HepG2 (cell line): ENCODE measurements at regions not wholly inside any gene's neighbourhood (a gene's known extent, or its start where the extent isn't known, plus 50 kb on each side); places are given as distances from the start of the nearest gene placed in this dataset.
A peak's percentile ranks its signal among the peaks of the same experiment; 100 is the strongest.

ENCODE experiments used
- ATAC-seq: fragments of 200-7000 bp; cut with Tn5 transposase; 3 replicates; pipeline ENCODE4 v1.9.1; 2020; ENCODE audit warnings: mild to moderate bottlenecking, moderate library complexity
- BruUV-seq: library from RNA; stranded (reverse); fragments of 400-500 nt; replicated peaks from 2 replicates; lab custom pipeline; 2021; lab: Mats Ljungman, UMichigan
- CTCF ChIA-PET: fragments of 300-600 bp; formaldehyde crosslinking; extraction: SDS; loops from one replicate; lab custom pipeline; 2021; ENCODE audit warnings: low total read pairs, inconsistent platforms, low intra/inter-chr PET ratio; lab: Yijun Ruan, JAX
- POLR2A ChIA-PET: fragments of 350-600 bp; sonication (Branson Sonifier 250); formaldehyde crosslinking; loops from one replicate; lab custom pipeline; 2020; ENCODE audit warnings: antibody characterized with exemption, inconsistent platforms; lab: Yijun Ruan, JAX
- DNase-seq: peaks from one replicate; pipeline ENCODE4 v3.0.0-alpha.2; 2015; ENCODE audit warnings: low spot score
- FAIRE-seq: peaks from 3 replicates; lab custom pipeline; 2011; peaks lifted over from hg19 to GRCh38; lab: Jason Lieb, UNC
- H2AFZ ChIP-seq: one replicate; pipeline ENCODE4 v1.6.1; 2011; ENCODE audit warnings: low read length, inconsistent platforms
- H3K27ac ChIP-seq: fragments of 300-600 bp; 3 replicates; pipeline ENCODE4 v1.8.0; 2011; ENCODE audit warnings: mixed run types, mild to moderate bottlenecking, mixed read lengths, low read length, inconsistent platforms; ENCODE audit not compliant: insufficient read depth; ENCODE audit errors: extremely low read length
- H3K27me3 ChIP-seq, 2 experiments: fragments of 200-600 bp in 1 of 2; 2 replicates in 1 of 2; 3 replicates in 1 of 2; pipeline versions ENCODE4 v1.6.0 to v1.8.0; 2011; ENCODE audit warnings: low read length in 2 of 2, mild to moderate bottlenecking in 2 of 2, moderate library complexity in 2 of 2, inconsistent platforms in 1 of 2; ENCODE audit not compliant: insufficient read depth in 2 of 2, control insufficient read depth in 1 of 2
- H3K36me3 ChIP-seq, 2 experiments: fragments of 200-600 bp in 1 of 2; replicated peaks in 1 of 2; 2 replicates in 1 of 2; 3 replicates in 1 of 2; pipeline versions ENCODE4 v1.5.1 to v1.8.0; 2011; ENCODE audit warnings: low read length in 2 of 2, inconsistent platforms in 1 of 2; ENCODE audit not compliant: insufficient read depth in 2 of 2, control insufficient read depth in 1 of 2
- H3K4me1 ChIP-seq: 2 replicates; pipeline ENCODE4 v1.5.1; 2012; ENCODE audit warnings: low read length, inconsistent platforms; ENCODE audit not compliant: insufficient read depth
- H3K4me2 ChIP-seq: 2 replicates; pipeline ENCODE4 v1.6.0; 2011; ENCODE audit warnings: low read depth, low read length, inconsistent platforms
- H3K4me3 ChIP-seq, 3 experiments: fragments of 200-600 bp in 1 of 3; sonication (generic), shearing (Covaris generic) in 1 of 3; replicated peaks in 1 of 3; 2 replicates each; pipeline ENCODE4 v1.5.1; 2011 to 2016; ENCODE audit warnings: low read length in 3 of 3, inconsistent platforms in 2 of 3, low read depth in 2 of 3, mild to moderate bottlenecking in 2 of 3, control low read depth in 1 of 3, mixed read lengths in 1 of 3; ENCODE audit not compliant: insufficient read depth in 1 of 3
- H3K79me2 ChIP-seq: one replicate; pipeline ENCODE4 v1.6.1; 2011; ENCODE audit warnings: low read length, inconsistent platforms; ENCODE audit not compliant: insufficient read depth
- H3K9ac ChIP-seq: 2 replicates; pipeline ENCODE4 v1.6.0; 2011; ENCODE audit warnings: mild to moderate bottlenecking, low read depth, low read length, inconsistent platforms; ENCODE audit not compliant: insufficient read depth
- H3K9me3 ChIP-seq: 2 replicates; pipeline ENCODE4 v1.5.1; 2012; ENCODE audit warnings: mild to moderate bottlenecking, low read length
- H4K20me1 ChIP-seq: 2 replicates; pipeline ENCODE4 v1.6.0; 2011; ENCODE audit warnings: inconsistent platforms, mild to moderate bottlenecking, low read length, moderate library complexity; ENCODE audit not compliant: insufficient read depth
- HNRNPL ChIP-seq: fragments of 200-400 bp; formaldehyde crosslinking; IDR thresholded peaks from 2 replicates; pipeline ENCODE4 v1.6.1; 2017; ENCODE audit warnings: mild to moderate bottlenecking, low read depth, low read length
- NFRKB ChIP-seq: fragments of 450-650 bp; IDR thresholded peaks from 2 replicates; pipeline ENCODE4 v1.6.1; 2017
- ZNF20 ChIP-seq: sonication (generic); formaldehyde crosslinking; IDR thresholded peaks from 2 replicates; pipeline ENCODE4 v1.4.0; 2020; ENCODE audit warnings: mild to moderate bottlenecking, moderate library complexity, missing genetic modification reagents
- ZNF280B ChIP-seq: sonication (generic); formaldehyde crosslinking; IDR thresholded peaks from 2 replicates; pipeline ENCODE4 v1.5.0; 2020; ENCODE audit warnings: missing genetic modification reagents, mild to moderate bottlenecking, borderline replicate concordance
- ZNF7 ChIP-seq: IDR thresholded peaks from 2 replicates; pipeline ENCODE4 v1.6.1; 2016; ENCODE audit warnings: missing biosample characterization, missing genetic modification reagents
- WGBS: methylation state at CpG from one replicate; pipeline ENCODE4 v1.1.6; 2017; ENCODE audit warnings: low lambda C conversion rate; 5-methylcytosine and 5-hydroxymethylcytosine counted together
- in situ Hi-C: cut with HindIII; loops from 2 replicates; pipeline ENCODE4 v1.10.0; 2017; ENCODE audit warnings: low pct_unique_long_range_greater_than_20kb; ENCODE audit not compliant: extremely low pct_ligation_motif_present
- intact Hi-C: fragments of 100-400 bp; cut with micrococcal nuclease; formaldehyde crosslinking; loops from one replicate; pipeline ENCODE4 v1.10.0; 2022; ENCODE audit not compliant: unreplicated experiment
- small RNA-seq, 3 experiments: library from RNA; depleted of rRNA; stranded (forward); fragments of <200 nt; gene quantifications; one replicate each; pipeline ENCODE3, GENCODE V24; 2012; ENCODE audit warnings: low read depth in 2 of 3, low replicate concordance in 1 of 3; ENCODE audit not compliant: insufficient read length in 3 of 3, insufficient read depth in 2 of 3

GRCh38 chr10:91170418-91170817, 50.0 kb upstream of the PCGF5 start:
- no peak for ATAC-seq
- ChIA-PET POLR2A (no interaction called here), CTCF (no interaction called here)
- DNase-seq, result no peak
- no peak for FAIRE-seq
- H4K20me1 ChIP-seq, result 0 out of 2 replicates have a peak, but pooled peaks cover 6% of the 10 kb centered on the region
- H3K9ac ChIP-seq, result no peak overlapping the region
- peaks cover 14% of the 10 kb centered on the region for H3K4me1 ChIP-seq
- TF ChIP-seq ZNF20 (no peak), HNRNPL (no peak), NFRKB (no peak), ZNF280B (CRISPR knock-in tag) (no peak), ZNF7 (CRISPR knock-in tag) (peak; percentile 95)
- TF ChIP-seq, all 625 proteins: peak for 1
- 0 out of 2 replicates have a peak, but pooled peaks cover 4% of the 10 kb centered on the region for H3K9me3 ChIP-seq
- no peaks in the 10 kb centered on the region for H3K27me3 ChIP-seq
- intact Hi-C loops, result no loop called here
- 94% methylated on average over 1 of the region's 1 CpG for WGBS
- H3K27ac ChIP-seq, result no peak overlapping the region
- BruUV-seq, result no TSS peak
- no peaks in the 10 kb centered on the region; a peak in 1 of 5 replicates for H3K36me3 ChIP-seq
- no peak overlapping the region for H2AFZ ChIP-seq
- H3K4me3 ChIP-seq, result no peak overlapping the region
- in situ Hi-C loops, result no loop called here
- peaks cover 72% of the 10 kb centered on the region for H3K79me2 ChIP-seq
- H3K4me2 ChIP-seq, result no peak overlapping the region

Small RNA genes in the stretch of these regions (small RNA-seq; reads per million reads assigned to genes)
- 0 reads per million in 3 experiments for gene AL365434.2
